Keratinocyte (primary cell): ENCODE measurements at regions not wholly inside any gene's neighbourhood (a gene's known extent, or its start where the extent isn't known, plus 50 kb on each side); places are given as distances from the start of the nearest gene placed in this dataset.

Experiments
- CTCF ChIP-seq, 3 experiments: IDR thresholded peaks in 1 of 3; conservative IDR thresholded peaks in 1 of 3; optimal IDR thresholded peaks in 1 of 3; 2 replicates in 2 of 3; 3 replicates in 1 of 3; pipeline versions ENCODE3 to v1.5.1; 2011; ENCODE audit warnings: low read length in 3 of 3, mild to moderate bottlenecking in 3 of 3, moderate library complexity in 2 of 3, control low read depth in 1 of 3, inconsistent platforms in 1 of 3; ENCODE audit not compliant: insufficient read depth in 2 of 3; ENCODE audit errors: extremely low read depth in 1 of 3
- EZH2 ChIP-seq: IDR thresholded peaks from one replicate; pipeline ENCODE4 v1.6.1; 2012; ENCODE audit warnings: inconsistent platforms, mild to moderate bottlenecking, low read length, moderate library complexity

- no peak for TF ChIP-seq CTCF (optimal IDR thresholded peaks at IDR 0.05 in 1 of 3, IDR thresholded peaks at IDR 0.05 in 1 of 3, conservative IDR thresholded peaks at IDR 0.05 in 1 of 3; ENCODE audit: extremely low read depth in 1 of 3, insufficient read depth in 2 of 3, low read length in 3 of 3)
- no peak for TF ChIP-seq EZH2
Observed at GRCh38 chr2:88828397-88829137, 137.1 kb downstream of the RPIA start.
